ENCODE measurements at regions not wholly inside any gene's neighbourhood (a gene's known extent, or its start where the extent isn't known, plus 50 kb on each side); places are given as distances from the start of the nearest gene placed in this dataset.
"Not testable (repeated sequence)": the region's sequence is repeated elsewhere in the genome, so short reads cannot be mapped to it uniquely, and the experiment has no call there.

DNA sequence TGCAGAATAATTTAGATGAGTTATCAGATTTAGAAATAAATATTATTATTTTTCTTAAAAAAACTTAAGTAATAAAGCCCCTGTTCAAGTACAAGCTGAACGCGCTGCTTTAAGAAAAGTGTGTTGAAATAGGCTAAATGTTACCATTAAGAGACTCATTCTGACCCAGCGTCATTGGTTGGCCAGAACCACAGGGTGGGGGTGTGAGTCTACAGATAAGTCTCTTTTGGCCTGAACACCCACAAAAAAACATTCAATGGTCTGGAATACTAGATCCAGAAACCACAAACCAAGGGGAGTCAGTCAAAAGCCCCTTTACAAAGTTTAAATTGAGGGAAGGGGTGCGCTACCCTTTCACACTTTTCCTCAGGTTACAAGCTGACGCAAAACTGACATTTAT lies 776.1 kb downstream of the KCNJ2 start:
- Histone ChIP-seq H3K4me3 (no peak overlapping the region), H3K4me1 (no peaks in the 10 kb centered on the region), H3K36me3 (no peaks in the 10 kb centered on the region), H3K27ac (no peak overlapping the region), H3K27me3 (no peaks in the 10 kb centered on the region), H3K9me3 (no peaks in the 10 kb centered on the region)
- intact Hi-C loops (cut with DNase I; ENCODE audit: low total_unique reads): no loop called here
- TF ChIP-seq, protein P1, sequence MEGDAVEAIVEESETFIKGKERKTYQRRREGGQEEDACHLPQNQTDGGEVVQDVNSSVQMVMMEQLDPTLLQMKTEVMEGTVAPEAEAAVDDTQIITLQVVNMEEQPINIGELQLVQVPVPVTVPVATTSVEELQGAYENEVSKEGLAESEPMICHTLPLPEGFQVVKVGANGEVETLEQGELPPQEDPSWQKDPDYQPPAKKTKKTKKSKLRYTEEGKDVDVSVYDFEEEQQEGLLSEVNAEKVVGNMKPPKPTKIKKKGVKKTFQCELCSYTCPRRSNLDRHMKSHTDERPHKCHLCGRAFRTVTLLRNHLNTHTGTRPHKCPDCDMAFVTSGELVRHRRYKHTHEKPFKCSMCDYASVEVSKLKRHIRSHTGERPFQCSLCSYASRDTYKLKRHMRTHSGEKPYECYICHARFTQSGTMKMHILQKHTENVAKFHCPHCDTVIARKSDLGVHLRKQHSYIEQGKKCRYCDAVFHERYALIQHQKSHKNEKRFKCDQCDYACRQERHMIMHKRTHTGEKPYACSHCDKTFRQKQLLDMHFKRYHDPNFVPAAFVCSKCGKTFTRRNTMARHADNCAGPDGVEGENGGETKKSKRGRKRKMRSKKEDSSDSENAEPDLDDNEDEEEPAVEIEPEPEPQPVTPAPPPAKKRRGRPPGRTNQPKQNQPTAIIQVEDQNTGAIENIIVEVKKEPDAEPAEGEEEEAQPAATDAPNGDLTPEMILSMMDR (IDR thresholded peaks at IDR 0.05): no peak
- DNase-seq: no peak

DNA sequence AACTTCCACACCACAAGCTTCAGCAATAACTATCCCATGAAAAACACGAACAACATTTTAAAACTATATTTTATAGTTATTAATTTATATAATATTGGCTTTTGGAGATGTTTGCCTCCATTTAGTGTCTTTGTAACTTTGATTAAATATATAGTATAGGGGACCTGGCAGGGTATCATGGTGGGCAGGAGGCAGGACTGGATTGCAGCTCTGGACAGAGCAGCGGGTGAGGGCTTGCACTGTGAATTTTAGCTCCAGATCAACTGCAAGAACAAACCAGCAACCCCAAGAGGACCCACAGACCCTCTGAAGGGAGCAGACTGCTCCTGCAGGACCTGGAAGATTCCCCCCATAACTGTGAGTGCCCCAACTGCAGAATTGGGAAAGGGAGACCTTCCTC lies 777.9 kb downstream of the KCNJ2 start:
- intact Hi-C loops (cut with DNase I; ENCODE audit: low total_unique reads): no loop called here
- no peaks in the 10 kb centered on the region for H3K27me3 ChIP-seq
- no peak overlapping the region for H3K4me3 ChIP-seq
- no peak for DNase-seq
- H3K27ac ChIP-seq: no peak overlapping the region
- no peaks in the 10 kb centered on the region for H3K36me3 ChIP-seq
- TF ChIP-seq, protein P1 (IDR thresholded peaks at IDR 0.05): no peak
- no peaks in the 10 kb centered on the region for H3K4me1 ChIP-seq
- H3K9me3 ChIP-seq: no peaks in the 10 kb centered on the region

DNA sequence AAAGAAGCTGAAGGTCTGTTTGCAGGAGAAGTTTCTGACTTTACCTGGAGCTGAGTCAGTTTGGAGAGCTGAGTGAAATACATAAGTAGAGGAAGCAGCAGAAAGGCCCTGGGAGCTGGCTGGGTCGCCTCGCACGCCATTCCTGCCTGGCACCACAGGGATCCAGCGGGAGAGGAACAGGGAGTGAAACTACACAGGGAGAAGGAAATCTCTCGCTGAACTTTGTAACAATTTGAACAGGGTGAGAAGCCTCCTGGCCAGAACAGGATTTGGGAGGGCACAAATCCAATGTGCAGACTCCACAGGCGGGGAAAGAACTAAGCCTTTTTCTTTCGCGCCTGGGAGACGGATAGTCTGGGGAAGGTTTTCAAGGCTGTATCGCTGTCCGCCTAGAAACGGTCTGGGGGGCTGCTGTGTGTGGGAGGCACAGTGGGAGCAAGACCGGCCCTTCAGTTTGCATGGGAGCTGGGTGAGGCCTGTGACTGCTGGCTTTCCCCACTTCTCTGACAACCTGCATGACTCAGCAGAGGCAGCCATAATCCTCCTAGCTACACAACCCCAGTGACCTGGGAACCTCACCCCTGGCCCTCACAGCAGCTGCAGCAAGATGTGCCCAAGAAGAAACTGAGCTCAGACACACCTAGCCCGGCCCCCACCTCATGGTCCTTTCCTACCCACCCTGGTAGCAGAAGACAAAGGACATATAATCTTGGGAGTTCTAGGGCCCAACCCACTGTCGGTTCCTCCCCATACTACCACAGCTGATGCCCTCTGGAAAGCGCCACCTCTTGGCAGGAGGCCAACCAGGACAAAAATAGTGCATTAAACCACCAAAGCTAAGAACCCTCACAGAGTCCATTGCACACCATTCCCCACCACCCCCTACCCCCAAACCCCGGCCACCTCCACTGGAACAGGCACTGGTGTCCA lies 778.6 kb downstream of the KCNJ2 start:
- intact Hi-C loops (cut with DNase I; ENCODE audit: low total_unique reads): no loop called here
- DNase-seq: no peak
- no peaks in the 10 kb centered on the region for H3K4me1 ChIP-seq
- H3K36me3 ChIP-seq: no peaks in the 10 kb centered on the region
- TF ChIP-seq, protein P1 (IDR thresholded peaks at IDR 0.05): no peak
- no peak overlapping the region for H3K27ac ChIP-seq
- H3K27me3 ChIP-seq: no peaks in the 10 kb centered on the region
- no peak overlapping the region for H3K4me3 ChIP-seq
- H3K9me3 ChIP-seq: no peaks in the 10 kb centered on the region

DNA sequence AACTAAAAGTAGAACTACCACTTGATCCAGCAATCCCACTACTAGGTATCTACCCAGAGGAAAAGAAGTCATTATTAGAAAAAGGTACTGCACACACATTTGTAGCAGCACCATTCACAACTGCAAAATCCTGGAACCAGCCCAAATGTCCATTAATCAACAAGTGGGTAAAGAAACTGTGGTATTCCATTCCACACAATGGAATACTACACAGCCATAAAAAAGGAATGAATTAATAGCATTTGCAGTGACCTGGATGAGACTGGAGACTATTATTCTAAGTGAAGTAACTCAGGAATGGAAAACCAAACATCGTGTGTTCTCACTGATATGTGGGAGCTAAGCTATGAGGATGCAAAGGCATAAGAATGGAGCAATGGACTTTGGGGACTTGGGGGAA lies 783.8 kb downstream of the KCNJ2 start:
- not testable (repeated sequence) for DNase-seq

DNA sequence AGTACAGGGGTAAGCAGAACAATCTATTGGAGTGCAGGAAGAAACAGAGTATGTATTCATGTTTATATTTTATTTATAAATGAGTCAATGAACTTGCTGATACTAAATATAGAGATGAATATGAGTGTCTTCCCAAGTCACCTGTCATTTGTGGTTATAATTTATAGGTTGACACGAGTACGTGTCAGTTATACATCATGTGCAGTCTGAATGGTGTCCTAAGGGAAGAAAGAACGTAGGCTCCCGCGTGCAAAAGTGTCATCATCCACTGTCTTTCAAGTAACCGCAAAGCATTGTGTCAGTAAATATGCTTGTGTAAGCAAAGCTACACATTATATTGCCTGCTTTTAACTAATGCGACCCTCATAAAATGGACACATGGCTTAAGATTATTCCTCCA lies 786.1 kb downstream of the KCNJ2 start:
- intact Hi-C loops (cut with DNase I; ENCODE audit: low total_unique reads): no loop called here
- Histone ChIP-seq H3K4me3 (no peak overlapping the region), H3K4me1 (no peaks in the 10 kb centered on the region), H3K9me3 (no peaks in the 10 kb centered on the region), H3K27me3 (no peaks in the 10 kb centered on the region), H3K36me3 (no peaks in the 10 kb centered on the region), H3K27ac (no peak overlapping the region)
- no peak for DNase-seq
- TF ChIP-seq, protein P1 (IDR thresholded peaks at IDR 0.05): no peak

More for the DNA sequence above, 783.8 kb downstream of the KCNJ2 start:
- H3K36me3 ChIP-seq; intact Hi-C loops (cut with DNase I; ENCODE audit: low total_unique reads); H3K4me3 ChIP-seq; H3K9me3 ChIP-seq; H3K27ac ChIP-seq; H3K27me3 ChIP-seq; H3K4me1 ChIP-seq: not testable (repeated sequence)

DNA sequence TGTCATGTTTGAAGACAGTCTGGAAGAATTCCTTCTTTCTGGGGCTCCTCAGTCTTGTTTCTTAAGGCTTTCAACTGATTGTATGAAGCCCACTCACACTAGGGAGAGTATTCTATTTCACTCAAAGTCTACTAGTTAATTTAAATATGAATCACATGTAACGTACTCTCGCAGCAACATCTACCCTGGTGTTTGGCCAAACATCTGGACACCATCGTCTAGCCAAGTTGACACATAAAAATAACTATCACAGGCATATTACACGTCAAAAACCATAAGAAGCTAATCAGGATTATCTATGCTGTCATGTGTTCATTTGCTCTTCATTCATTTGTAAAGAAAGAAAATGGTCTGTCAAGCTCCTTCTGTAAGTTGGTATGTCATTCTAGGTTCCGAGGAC lies 787.4 kb downstream of the KCNJ2 start:
- TF ChIP-seq, protein P1 (IDR thresholded peaks at IDR 0.05): no peak
- intact Hi-C loops (cut with DNase I; ENCODE audit: low total_unique reads): no loop called here
- Histone ChIP-seq H3K4me3 (no peak overlapping the region), H3K36me3 (no peaks in the 10 kb centered on the region), H3K27ac (no peak overlapping the region), H3K4me1 (no peaks in the 10 kb centered on the region), H3K9me3 (no peaks in the 10 kb centered on the region), H3K27me3 (no peaks in the 10 kb centered on the region)
- no peak for DNase-seq

Measured in tibial artery (tissue), 4 donors.